ENCODE measurements at regions not wholly inside any gene's neighbourhood (a gene's known extent, or its start where the extent isn't known, plus 50 kb on each side); places are given as distances from the start of the nearest gene placed in this dataset.

DNA sequence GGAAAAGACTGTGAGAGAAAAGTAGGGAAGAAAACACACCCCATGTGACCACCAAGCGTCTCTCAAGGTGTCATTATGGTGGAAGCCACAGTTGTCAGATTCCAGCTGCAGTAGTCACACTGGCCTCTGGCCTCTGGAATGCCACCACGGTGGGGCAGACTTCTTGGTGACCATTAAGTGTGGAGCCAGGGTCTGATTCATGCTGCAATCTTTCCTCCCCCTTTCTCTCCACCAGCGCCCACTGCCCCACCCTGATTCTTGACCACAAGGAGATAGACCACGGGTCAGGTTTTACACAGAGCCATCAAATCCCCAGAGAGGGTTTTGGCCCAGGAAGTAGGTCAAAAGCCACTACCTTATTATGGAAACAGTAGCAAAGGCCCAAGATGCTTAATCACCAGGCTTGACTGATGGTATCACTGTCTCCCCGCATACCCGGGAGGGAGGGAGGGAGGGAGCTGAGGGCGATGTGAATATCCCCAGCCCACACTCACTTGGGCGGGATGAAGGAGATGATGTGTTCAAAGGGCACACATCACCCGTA lies 52.7 kb upstream of the GRHL3 start:
- TF ChIP-seq POLR2A (IDR thresholded peaks at IDR 0.05) (no peak), CTCF (IDR thresholded peaks at IDR 0.05) (no peak), POLR2AphosphoS5 (IDR thresholded peaks at IDR 0.05) (no peak), EP300 (IDR thresholded peaks at IDR 0.05) (no peak)
